ENCODE measurements at regions not wholly inside any gene's neighbourhood (a gene's known extent, or its start where the extent isn't known, plus 50 kb on each side); places are given as distances from the start of the nearest gene placed in this dataset.

DNA sequence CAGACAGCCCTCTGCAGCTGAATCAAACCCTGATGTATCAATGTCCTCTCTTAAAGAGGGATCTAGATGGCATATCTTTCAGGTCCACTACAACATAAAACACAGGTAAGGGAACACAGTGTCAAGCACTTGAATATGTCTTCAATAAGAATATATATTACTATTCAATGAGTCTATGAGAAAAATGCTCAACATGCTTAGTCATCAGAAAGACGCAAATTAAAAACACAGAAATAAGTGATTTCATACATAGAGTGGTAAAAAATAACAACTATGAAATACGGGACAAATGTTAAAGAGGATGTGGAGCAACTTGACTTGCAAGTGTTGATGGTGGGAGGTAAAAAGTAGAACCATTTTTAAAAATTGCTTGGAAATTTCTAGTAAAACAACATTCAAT lies 544.6 kb upstream of the HS3ST1 start:
- TF ChIP-seq POLR2AphosphoS5 (IDR thresholded peaks at IDR 0.05; ENCODE audit: control insufficient read depth, insufficient read depth, low read depth, low read length) (no peak), BRF1 (IDR thresholded peaks at IDR 0.05; ENCODE audit: borderline replicate concordance, extremely low read depth, insufficient read length) (no peak), EZH2 (IDR thresholded peaks at IDR 0.05; ENCODE audit: borderline replicate concordance, low read depth, low read length) (no peak), CEBPB (tag; IDR thresholded peaks at IDR 0.05) (no peak), ELF1 (tag; IDR thresholded peaks at IDR 0.05) (no peak), ESRRA (IDR thresholded peaks at IDR 0.05; ENCODE audit: borderline replicate concordance, low read depth) (no peak), SMAD4 (CRISPR knock-in tag; conservative IDR thresholded peaks at IDR 0.05) (no peak), HDAC6 (IDR thresholded peaks at IDR 0.05; ENCODE audit: low read depth, low read length) (no peak), RNF2 (IDR thresholded peaks at IDR 0.05) (no peak)
- TF ChIP-seq, protein P1, sequence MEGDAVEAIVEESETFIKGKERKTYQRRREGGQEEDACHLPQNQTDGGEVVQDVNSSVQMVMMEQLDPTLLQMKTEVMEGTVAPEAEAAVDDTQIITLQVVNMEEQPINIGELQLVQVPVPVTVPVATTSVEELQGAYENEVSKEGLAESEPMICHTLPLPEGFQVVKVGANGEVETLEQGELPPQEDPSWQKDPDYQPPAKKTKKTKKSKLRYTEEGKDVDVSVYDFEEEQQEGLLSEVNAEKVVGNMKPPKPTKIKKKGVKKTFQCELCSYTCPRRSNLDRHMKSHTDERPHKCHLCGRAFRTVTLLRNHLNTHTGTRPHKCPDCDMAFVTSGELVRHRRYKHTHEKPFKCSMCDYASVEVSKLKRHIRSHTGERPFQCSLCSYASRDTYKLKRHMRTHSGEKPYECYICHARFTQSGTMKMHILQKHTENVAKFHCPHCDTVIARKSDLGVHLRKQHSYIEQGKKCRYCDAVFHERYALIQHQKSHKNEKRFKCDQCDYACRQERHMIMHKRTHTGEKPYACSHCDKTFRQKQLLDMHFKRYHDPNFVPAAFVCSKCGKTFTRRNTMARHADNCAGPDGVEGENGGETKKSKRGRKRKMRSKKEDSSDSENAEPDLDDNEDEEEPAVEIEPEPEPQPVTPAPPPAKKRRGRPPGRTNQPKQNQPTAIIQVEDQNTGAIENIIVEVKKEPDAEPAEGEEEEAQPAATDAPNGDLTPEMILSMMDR (IDR thresholded peaks at IDR 0.05 in 2 of 3, conservative IDR thresholded peaks at IDR 0.05 in 1 of 3; ENCODE audit: insufficient read depth in 2 of 3, low read depth in 1 of 3, low read length in 3 of 3), result no peak
- TF ChIP-seq, protein P2, sequence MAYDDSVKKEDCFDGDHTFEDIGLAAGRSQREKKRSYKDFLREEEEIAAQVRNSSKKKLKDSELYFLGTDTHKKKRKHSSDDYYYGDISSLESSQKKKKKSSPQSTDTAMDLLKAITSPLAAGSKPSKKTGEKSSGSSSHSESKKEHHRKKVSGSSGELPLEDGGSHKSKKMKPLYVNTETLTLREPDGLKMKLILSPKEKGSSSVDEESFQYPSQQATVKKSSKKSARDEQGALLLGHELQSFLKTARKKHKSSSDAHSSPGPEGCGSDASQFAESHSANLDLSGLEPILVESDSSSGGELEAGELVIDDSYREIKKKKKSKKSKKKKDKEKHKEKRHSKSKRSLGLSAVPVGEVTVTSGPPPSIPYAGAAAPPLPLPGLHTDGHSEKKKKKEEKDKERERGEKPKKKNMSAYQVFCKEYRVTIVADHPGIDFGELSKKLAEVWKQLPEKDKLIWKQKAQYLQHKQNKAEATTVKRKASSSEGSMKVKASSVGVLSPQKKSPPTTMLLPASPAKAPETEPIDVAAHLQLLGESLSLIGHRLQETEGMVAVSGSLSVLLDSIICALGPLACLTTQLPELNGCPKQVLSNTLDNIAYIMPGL (CRISPR knock-in tag; IDR thresholded peaks at IDR 0.05), result no peak

All from K562 (cell line).